Progenitor cell of endocrine pancreas (in vitro differentiated cells): ENCODE measurements at regions not wholly inside any gene's neighbourhood (a gene's known extent, or its start where the extent isn't known, plus 50 kb on each side); places are given as distances from the start of the nearest gene placed in this dataset.

Experiments used
- DNase-seq: peaks from one replicate; pipeline ENCODE4 v3.0.0; 2021; ENCODE audit warnings: low spot score; ENCODE audit not compliant: unreplicated experiment
- H3K27ac Mint-ChIP-seq: 2 replicates; pipeline ENCODE4 v1.8.0; 2021; ENCODE audit warnings: mild to moderate bottlenecking, moderate library complexity, mixed read lengths
- H3K27me3 Mint-ChIP-seq: 2 replicates; pipeline ENCODE4 v1.8.0; 2021; ENCODE audit warnings: mixed read lengths
- H3K36me3 Mint-ChIP-seq: 2 replicates; pipeline ENCODE4 v1.8.0; 2022; ENCODE audit warnings: mixed read lengths; ENCODE audit not compliant: insufficient read depth
- H3K4me1 Mint-ChIP-seq: 2 replicates; pipeline ENCODE4 v1.8.0; 2021; ENCODE audit warnings: low read depth, mixed read lengths
- H3K4me3 Mint-ChIP-seq: 2 replicates; pipeline ENCODE4 v1.8.0; 2021; ENCODE audit warnings: low read depth, mild to moderate bottlenecking, moderate library complexity, mixed read lengths
- H3K9me3 Mint-ChIP-seq: 2 replicates; pipeline ENCODE4 v1.8.0; 2021; ENCODE audit warnings: low read depth, mixed read lengths
- TF ChIP-seq, protein P1 (sequence below): fragments of 200-600 bp; sonication (generic); IDR thresholded peaks from one replicate; pipeline ENCODE4 v1.5.0; 2021; ENCODE audit warnings: antibody characterized with exemption, mild to moderate bottlenecking; ENCODE audit not compliant: unreplicated experiment

DNA sequence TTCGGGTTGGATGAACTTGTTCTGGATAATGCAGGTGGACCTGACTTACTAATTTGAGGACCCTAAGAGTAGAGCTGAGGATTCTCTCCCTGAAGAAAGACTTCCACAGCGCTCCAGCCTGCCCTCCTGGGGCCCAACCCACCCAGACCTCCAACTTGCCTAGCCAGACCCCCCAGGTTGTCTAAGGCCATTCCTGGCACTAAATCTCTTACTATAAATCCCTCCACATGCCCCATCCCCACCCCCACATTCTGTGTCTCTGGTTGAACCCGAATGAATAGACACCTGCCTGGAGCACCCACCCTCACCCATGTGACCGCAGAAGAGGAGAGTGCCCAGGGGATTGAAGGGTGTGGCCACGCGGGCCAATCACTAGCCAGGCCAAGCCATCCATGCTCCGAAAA is 1480.0 kb downstream of the TBC1D22A start:
- no peak for DNase-seq
- H3K9me3 Mint-ChIP-seq, result no peaks in the 10 kb centered on the region
- H3K4me3 Mint-ChIP-seq, result no peak overlapping the region
- TF ChIP-seq, protein P1, sequence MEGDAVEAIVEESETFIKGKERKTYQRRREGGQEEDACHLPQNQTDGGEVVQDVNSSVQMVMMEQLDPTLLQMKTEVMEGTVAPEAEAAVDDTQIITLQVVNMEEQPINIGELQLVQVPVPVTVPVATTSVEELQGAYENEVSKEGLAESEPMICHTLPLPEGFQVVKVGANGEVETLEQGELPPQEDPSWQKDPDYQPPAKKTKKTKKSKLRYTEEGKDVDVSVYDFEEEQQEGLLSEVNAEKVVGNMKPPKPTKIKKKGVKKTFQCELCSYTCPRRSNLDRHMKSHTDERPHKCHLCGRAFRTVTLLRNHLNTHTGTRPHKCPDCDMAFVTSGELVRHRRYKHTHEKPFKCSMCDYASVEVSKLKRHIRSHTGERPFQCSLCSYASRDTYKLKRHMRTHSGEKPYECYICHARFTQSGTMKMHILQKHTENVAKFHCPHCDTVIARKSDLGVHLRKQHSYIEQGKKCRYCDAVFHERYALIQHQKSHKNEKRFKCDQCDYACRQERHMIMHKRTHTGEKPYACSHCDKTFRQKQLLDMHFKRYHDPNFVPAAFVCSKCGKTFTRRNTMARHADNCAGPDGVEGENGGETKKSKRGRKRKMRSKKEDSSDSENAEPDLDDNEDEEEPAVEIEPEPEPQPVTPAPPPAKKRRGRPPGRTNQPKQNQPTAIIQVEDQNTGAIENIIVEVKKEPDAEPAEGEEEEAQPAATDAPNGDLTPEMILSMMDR, result no peak
- H3K4me1 Mint-ChIP-seq, result no peaks in the 10 kb centered on the region
- H3K27ac Mint-ChIP-seq, result no peak overlapping the region
- no peaks in the 10 kb centered on the region for H3K36me3 Mint-ChIP-seq
- H3K27me3 Mint-ChIP-seq, result peaks cover 69% of the 10 kb centered on the region

DNA sequence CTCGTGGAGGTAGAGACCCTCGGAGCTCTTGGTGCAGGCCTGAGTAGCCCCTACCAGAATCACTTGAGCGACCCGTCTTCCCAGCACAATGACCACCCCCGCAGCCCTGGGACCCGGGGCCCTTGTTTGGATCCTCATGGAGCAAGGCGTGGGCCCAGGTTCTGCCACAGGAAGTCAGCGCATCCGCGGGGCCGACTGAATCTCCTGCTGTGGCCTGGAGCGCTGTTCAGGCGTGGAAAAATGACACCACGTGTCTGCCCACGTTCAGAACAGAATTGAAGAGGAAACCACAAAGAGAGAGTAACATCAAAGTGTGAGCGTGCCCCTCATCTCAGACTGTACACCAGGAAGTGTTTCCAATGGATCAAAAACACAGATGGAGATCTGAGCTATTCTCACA is 1479.2 kb downstream of the TBC1D22A start:
- H3K36me3 Mint-ChIP-seq, result no peaks in the 10 kb centered on the region
- no peaks in the 10 kb centered on the region for H3K9me3 Mint-ChIP-seq
- no peak for DNase-seq
- TF ChIP-seq, protein P1, result no peak
- no peak overlapping the region for H3K27ac Mint-ChIP-seq
- H3K27me3 Mint-ChIP-seq, result peaks cover 69% of the 10 kb centered on the region
- no peaks in the 10 kb centered on the region for H3K4me1 Mint-ChIP-seq
- no peak overlapping the region for H3K4me3 Mint-ChIP-seq

DNA sequence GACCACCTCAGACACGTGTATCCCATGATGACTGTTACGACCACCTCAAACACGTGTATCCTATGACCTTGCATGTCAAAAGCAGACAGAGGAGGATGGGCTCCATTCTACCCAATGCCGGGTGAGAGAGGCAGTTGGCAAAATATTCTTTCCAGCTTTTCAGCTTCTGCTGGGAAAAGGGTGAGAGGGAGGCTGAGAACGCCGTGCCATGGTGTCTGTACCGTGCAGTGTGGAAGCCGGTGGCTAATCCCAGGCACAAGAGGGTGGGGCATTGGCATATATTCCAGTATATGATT is 1478.4 kb downstream of the TBC1D22A start:
- Mint-ChIP-seq H3K4me3 (no peak overlapping the region), H3K36me3 (no peaks in the 10 kb centered on the region), H3K27me3 (peaks cover 63% of the 10 kb centered on the region), H3K9me3 (no peaks in the 10 kb centered on the region), H3K27ac (no peak overlapping the region), H3K4me1 (no peaks in the 10 kb centered on the region)
- DNase-seq, result no peak
- TF ChIP-seq, protein P1, result no peak

DNA sequence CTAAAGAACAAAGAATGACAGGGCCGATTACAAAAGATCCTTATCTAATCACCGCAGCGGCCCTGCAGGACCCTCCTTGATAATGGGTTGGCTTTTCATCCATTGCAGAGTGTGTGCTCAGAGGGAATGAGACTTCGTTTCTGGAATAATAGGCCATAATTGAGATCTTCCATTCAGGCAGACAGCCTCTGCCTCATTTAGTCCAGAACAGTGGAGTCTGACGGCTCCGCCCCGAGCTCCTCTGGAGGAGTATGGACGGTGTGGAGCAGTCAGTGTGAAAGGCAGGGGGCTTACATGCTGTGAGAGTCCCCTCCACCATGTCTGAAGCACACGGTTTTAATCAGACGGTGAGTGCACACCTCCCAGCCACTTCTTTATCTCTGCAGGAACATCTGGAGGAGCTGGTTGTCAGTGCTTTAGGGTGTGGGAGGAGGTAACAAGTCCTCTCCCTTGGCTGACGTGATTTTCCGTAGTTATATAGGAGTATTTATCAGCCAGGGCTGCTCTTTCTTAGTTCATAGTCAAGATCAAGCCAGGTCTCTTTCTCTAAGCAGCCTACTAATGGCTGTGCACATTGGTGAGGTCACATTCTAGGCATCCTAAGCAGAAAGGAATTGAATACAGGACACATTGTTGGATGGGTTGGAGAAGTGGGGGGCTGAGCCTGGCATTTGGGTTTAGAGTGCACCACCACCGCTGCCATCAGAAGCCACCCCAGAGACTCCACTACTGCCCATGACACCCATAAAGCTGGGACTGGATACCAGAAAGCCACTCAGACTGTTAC is 1477.9 kb downstream of the TBC1D22A start:
- peaks cover 64% of the 10 kb centered on the region for H3K27me3 Mint-ChIP-seq
- no peak overlapping the region for H3K27ac Mint-ChIP-seq
- H3K9me3 Mint-ChIP-seq, result no peaks in the 10 kb centered on the region
- no peaks in the 10 kb centered on the region for H3K4me1 Mint-ChIP-seq
- TF ChIP-seq, protein P1, result no peak
- H3K36me3 Mint-ChIP-seq, result no peaks in the 10 kb centered on the region
- no peak for DNase-seq
- no peak overlapping the region for H3K4me3 Mint-ChIP-seq

DNA sequence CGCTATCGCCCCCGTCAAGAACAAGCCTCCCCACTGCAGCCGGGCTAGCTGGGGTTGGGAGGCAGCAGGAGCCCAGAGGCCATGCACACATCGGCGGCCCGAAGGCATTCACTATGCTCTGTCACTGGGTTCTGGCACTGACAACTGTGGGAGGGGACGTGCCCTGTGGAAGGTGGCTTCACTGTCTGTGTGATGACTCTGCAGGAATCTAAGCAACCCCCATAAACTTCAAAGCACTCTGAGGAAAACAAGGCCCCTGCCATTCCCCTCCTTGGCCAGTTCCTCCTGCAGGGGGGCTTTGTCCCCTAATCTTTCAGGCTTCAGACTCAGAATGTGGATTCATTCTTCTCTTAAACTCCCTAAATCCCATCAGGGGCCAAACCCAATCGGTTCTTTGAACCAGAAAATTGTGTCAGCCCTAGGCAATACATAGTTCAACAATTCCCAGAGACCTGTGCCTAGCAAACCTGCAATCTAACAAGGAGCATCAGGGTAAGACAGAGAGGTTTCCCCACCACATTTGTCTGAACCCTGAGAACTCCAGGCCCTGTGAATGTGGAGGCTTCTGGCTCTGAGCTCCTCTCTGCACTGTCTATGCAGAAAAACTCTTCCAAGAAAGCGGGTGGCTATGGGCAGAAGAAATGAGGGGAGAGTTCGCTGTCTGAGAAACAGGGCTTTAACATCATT is 1477.2 kb downstream of the TBC1D22A start:
- no peak overlapping the region for H3K4me3 Mint-ChIP-seq
- TF ChIP-seq, protein P1, result no peak
- H3K9me3 Mint-ChIP-seq, result no peaks in the 10 kb centered on the region
- no peaks in the 10 kb centered on the region for H3K4me1 Mint-ChIP-seq
- DNase-seq, result no peak
- H3K27ac Mint-ChIP-seq, result no peak overlapping the region
- no peaks in the 10 kb centered on the region for H3K36me3 Mint-ChIP-seq
- H3K27me3 Mint-ChIP-seq, result peaks cover 63% of the 10 kb centered on the region
